ENCODE measurements at regions not wholly inside any gene's neighbourhood (a gene's known extent, or its start where the extent isn't known, plus 50 kb on each side); places are given as distances from the start of the nearest gene placed in this dataset.
A peak's percentile ranks its signal among the peaks of the same experiment; 100 is the strongest.

DNA sequence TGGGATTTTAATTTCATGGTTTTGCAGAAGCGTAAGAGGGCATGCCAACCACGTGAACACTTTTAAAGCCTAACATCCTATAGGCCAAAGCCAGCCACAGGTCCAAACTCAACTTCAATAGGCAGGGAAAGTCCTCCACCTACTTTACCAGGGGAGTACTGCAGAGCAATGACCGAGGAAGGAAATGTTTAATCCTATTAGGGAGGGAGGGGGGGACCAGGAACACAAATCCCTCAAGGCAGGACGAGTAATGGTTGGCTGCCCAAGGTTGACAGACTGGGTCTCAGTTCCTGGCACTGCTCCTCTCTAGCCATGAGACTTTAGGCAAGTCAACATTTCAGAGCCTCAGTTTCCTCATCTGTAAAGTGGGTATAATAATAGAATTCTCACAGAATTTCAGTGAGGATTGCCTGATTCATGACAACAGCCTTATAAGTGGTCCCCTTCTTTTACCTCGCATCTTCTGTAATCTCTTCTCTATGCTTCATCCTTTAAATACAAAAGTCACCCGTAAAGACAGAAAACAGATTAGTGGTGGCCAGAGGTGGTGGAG is 315.8 kb downstream of the HAPSTR1 start:
- Histone ChIP-seq H4K20me1 (replicated peaks; ENCODE audit: control insufficient read depth, insufficient read depth, low read length) (no peaks in the 10 kb centered on the region; the same call in 1 of the 2 replicates), H3K4me3 (no peak overlapping the region), H3K79me2 (ENCODE audit: control insufficient read depth, insufficient read depth, low read length) (no peaks in the 10 kb centered on the region), H3K36me3 (ENCODE audit: control insufficient read depth, insufficient read depth, low read length) (no peaks in the 10 kb centered on the region; the same call in 2 of the 3 replicates), H3K4me1 (replicated peaks in 1 of 2; ENCODE audit: control insufficient read depth in 2 of 2, insufficient read depth in 2 of 2, low read length in 2 of 2) (no peaks in the 10 kb centered on the region), H3K4me2 (ENCODE audit: insufficient read depth, low read length) (no peak overlapping the region), H2AFZ (ENCODE audit: low read depth, low read length) (no peak overlapping the region), H3K9me1 (ENCODE audit: control insufficient read depth, insufficient read depth, low read length) (no peaks in the 10 kb centered on the region), H3K27me3 (ENCODE audit: control insufficient read depth in 2 of 2, insufficient read depth in 2 of 2, low read length in 2 of 2) (no peaks in the 10 kb centered on the region; a peak in 2 of 5 replicates), H3K9me3 (replicated peaks; ENCODE audit: control insufficient read depth, insufficient read depth, low read depth, low read length) (no peaks in the 10 kb centered on the region), H3K27ac (ENCODE audit: extremely low read depth, low read depth, low read length) (no peak overlapping the region), H3K9ac (ENCODE audit: insufficient read depth in 1 of 2, low read depth in 2 of 2, low read length in 2 of 2) (no peak overlapping the region)
- ChIA-PET POLR2A (no interaction called here), CTCF (ENCODE audit: low intra/inter-chr PET ratio) (no interaction called here)
- FAIRE-seq (no peak), DNase-seq (ENCODE audit: extremely low read depth in 1 of 4, low spot score in 3 of 4) (no peak), ATAC-seq (no peak)
- no TSS peak for BruUV-seq (replicated peaks)
- in situ Hi-C loops (cut with MboI) (no loop called here), intact Hi-C loops (cut with micrococcal nuclease) (no loop called here)
- WGBS (ENCODE audit: insufficient coverage, low coverage, missing lambda C conversion rate): 2% methylated on average over 5 of the region's 6 CpGs
- TF ChIP-seq RBM25 (IDR thresholded peaks at IDR 0.05; ENCODE audit: low read depth, low read length, severe bottlenecking): peak; percentile 80
- TF ChIP-seq, protein P1, sequence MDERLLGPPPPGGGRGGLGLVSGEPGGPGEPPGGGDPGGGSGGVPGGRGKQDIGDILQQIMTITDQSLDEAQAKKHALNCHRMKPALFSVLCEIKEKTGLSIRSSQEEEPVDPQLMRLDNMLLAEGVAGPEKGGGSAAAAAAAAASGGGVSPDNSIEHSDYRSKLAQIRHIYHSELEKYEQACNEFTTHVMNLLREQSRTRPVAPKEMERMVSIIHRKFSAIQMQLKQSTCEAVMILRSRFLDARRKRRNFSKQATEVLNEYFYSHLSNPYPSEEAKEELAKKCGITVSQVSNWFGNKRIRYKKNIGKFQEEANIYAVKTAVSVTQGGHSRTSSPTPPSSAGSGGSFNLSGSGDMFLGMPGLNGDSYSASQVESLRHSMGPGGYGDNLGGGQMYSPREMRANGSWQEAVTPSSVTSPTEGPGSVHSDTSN (CRISPR knock-in tag; IDR thresholded peaks at IDR 0.05; ENCODE audit: low read depth): no peak
- TF ChIP-seq, protein P1 (tag; conservative IDR thresholded peaks at IDR 0.05; ENCODE audit: low read depth): no peak
- TF ChIP-seq KHSRP (IDR thresholded peaks at IDR 0.05): no peak
